GM19463 (cell line): ENCODE measurements at regions not wholly inside any gene's neighbourhood (a gene's known extent, or its start where the extent isn't known, plus 50 kb on each side); places are given as distances from the start of the nearest gene placed in this dataset.

Experiments
- ATAC-seq: cut with Tn5 transposase; IDR thresholded peaks from one replicate; pipeline ENCODE4 v1.9.1; 2021; ENCODE audit warnings: mild to moderate bottlenecking, moderate library complexity; ENCODE audit not compliant: unreplicated experiment

- ATAC-seq, result no peak
Observed at GRCh38 chr1:82640352-82640751, 839.6 kb downstream of the ADGRL2 start.

GRCh38 chr1:82634266-82634665, 833.5 kb downstream of the ADGRL2 start:
- ATAC-seq, result no peak

DNA sequence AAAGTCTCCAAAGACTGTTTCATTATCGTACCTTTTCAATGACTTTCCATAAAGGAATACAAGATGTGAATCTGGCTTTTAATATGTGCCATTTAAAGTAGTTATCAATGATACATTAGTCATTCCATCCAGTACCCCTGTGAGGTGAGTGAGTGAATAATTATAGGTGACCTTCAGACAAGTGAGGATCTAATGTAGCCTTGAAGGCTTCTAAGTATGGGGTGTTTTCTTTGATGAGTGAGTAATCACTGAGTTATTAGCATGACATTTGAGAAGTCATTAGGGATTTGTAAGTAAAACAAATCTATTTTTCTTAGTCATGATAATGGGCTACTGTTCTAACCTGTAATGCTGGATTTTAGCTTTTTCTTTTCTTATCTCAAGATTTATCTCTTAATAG, 831.4 kb downstream of the ADGRL2 start:
- ATAC-seq, result no peak

DNA sequence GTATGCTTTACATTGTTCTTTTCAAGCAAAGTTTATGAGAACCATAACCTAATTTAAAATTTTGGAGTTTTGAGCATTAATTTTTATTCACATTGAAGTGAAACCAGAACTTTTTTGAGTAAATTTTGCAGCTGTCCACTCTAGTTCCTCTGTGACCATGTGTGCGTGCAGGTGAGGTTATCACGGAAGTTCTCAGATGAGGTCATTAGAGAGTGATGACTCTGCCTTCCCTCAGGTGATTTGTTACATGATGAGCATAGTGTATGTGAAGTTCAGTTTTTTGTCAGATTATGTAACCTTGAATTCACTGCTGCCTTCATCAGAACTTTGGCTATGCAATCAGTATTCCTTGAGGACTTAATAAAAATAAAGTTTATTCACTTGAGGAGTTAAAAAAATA, 828.2 kb downstream of the ADGRL2 start:
- no peak for ATAC-seq

DNA sequence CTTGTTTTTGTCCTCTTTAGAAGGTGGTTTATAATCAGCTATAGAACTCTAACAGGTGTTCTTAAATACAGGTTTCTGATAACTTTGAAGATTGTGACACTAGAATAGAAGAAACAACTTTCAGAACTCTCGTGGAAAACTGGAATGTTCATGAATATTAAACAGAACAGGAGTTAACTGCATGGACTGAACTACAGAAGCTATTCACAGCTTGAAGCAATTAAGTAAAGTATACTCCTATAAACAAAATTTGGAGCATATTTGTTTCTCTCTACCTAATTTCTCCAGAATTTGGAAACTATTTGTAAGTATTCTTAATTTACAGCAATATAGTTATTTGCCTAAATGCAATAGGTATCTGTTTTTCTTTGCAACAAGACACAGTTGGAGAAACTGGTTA, 824.8 kb downstream of the ADGRL2 start:
- no peak for ATAC-seq

DNA sequence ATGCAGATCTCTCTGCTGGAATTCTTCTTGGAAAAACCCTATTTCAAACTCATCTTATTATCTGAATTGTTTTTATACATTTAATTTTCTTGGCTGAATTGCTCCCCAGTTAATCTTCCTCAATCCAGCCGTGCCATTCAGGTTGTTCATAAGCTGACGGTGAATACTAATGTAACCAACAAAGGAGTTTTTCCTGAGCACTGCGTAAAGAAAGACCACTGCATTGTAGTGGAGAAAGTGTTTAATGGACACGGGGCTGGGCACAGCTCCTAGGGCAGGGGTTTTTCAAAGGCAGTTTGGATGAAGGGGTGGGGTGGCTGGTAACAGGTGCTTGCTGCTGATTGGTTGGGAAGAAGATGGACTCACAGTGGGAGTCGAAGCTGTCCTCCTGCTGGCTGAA, 820.3 kb downstream of the ADGRL2 start:
- no peak for ATAC-seq

DNA sequence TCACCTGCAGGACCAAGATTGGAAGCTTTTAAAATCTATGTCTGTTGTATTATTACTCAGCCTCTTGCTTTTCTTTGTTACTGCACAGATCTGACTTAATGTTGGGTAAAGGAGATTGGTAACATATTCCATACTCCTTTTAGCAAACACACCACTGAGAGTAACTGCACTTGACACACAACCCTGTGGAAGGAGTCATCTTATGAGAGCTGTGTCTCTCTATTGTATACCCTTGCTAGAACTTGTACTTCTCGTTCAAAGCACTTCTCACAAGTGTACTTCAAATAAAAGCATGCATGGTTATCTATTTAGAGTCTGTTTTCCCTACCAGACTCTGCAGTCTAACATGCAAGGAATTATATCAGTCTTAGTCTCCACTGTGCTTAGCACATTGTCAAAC, 813.4 kb downstream of the ADGRL2 start:
- no peak for ATAC-seq

- no peak for ATAC-seq
Observed at GRCh38 chr1:82612986-82613385, 812.3 kb downstream of the ADGRL2 start.

GRCh38 chr1:82606546-82606945, 805.8 kb downstream of the ADGRL2 start:
- ATAC-seq, result no peak

DNA sequence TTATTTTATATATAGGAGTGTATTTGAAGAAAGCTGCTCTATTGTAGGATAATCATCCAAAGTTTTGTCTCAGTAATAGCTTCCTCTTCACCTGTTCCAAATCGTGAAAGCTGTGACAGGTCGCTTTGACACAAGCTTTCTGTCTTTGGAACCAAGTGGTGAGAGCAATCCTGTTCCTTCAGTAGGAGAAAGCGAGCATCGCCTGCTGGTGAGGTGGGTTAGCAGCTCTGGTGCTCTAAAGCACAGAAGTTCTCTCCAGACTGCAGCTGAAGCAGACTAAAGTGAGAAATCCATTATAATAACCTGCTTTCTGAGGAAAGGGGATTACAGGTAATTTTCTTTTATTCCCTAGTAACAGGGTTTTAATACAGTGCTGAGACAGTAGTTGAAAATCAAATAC, 803.8 kb downstream of the ADGRL2 start:
- no peak for ATAC-seq

DNA sequence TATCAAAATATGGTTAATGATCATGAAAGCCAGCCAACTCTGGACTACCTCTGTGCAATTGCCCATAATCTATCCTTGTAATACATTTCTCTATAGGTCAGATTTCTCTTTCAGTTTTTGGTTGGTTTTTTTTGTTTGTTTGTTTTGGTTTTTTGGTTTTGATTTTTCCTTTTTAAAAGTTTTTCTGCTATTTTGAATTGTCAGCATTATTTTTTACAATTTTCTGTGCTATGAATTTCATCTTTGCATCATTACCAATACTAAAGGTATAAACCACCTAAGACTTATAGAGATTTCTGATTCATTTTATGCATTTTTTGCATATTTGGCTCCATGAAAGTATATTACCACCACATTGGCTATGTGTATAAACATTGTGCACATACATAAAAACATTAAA, 799.6 kb downstream of the ADGRL2 start:
- no peak for ATAC-seq

DNA sequence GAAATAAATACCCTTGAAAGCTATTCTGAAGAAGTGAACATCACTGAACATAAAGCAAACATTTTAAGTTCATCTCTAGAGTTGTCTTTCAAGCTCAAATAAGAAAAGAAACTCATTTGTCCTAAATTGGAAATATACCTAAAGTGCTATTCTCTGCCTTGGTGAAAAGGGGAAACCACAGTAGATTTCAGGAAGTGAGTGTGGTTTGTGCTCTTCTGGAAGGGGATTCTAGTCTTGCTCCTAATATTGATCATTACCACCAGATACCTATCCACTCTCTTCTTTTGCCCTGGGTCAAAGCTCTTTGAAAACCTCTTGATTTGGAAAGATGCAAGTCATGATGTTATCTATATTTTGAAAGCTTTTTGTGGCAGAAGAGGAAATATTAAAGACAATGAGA, 798.1 kb downstream of the ADGRL2 start:
- ATAC-seq, result no peak

GRCh38 chr1:82598337-82598736, 797.6 kb downstream of the ADGRL2 start:
- no peak for ATAC-seq

DNA sequence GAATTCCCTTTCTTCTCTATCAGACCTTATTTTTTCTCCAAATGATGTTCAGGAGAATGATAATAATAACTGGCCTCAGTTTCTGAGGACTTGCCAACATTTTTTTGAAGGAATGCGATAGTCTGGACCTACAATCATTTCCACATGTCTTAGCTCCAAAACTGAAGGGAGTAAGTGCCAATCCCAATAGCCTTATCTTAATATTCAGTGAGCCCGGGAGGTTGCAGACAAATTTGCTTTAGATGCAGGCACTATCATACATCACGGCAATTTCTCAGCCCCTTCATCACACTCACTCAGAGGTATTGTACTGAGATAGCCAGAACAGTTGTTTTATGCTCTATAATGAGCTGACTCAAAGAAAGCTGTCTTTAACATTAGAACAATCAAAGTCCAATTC, 796.9 kb downstream of the ADGRL2 start:
- no peak for ATAC-seq

DNA sequence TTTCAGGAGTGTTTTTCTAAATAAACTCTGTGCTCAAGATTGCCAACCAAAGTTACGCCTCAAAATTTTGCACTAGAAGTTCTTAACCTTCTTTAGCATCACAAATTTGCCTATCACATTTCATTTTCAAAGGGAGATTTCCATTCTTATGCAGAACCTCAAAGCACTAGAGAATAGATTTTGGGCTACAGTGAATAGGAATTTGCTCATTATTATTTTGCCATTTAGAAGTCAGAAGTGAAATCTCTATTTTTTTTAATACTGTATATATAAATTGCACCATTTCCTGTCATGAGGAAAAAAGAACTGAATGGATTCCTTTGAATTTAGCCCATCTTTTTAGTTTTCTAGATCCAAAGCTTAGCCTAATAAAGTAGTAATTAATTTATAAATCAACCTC, 796.4 kb downstream of the ADGRL2 start:
- no peak for ATAC-seq

DNA sequence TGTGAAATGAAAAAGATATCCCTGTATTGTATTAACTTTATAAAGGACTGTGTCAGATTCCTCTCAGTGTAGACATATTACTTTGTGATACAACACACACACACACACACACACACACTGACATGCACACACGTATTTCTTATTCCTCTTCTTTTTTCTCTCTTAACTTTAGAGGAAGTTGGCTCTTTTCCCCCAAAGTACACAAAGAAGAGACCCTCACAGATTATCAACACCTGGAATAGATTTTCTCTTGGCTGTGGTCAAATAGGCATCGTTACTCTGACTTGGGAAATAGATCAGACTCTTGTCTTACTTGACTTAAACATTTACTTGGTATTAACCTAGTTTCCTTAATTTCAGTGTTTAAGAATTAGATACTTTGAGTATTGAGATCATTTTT, 792.8 kb downstream of the ADGRL2 start:
- no peak for ATAC-seq

GRCh38 chr1:82589588-82589987, 788.9 kb downstream of the ADGRL2 start:
- no peak for ATAC-seq

DNA sequence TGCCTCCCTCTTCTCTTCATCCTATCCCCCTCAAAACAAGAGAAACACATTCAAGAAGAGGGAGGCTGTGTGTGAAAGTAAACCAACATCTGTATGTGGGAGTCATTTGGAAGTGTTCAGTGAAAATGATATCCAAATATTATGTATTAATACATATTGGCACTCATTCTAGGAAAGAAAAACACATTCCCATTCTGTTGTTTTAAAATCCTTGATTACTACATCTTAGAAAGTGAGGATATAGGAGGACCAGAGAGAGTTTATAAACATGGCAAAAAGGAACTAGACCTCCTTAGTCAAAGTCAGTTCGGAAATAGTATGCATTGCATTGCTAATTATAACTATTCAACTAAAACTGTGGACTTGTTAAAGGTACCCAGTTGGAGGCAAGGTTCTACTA, 786.6 kb downstream of the ADGRL2 start:
- no peak for ATAC-seq

DNA sequence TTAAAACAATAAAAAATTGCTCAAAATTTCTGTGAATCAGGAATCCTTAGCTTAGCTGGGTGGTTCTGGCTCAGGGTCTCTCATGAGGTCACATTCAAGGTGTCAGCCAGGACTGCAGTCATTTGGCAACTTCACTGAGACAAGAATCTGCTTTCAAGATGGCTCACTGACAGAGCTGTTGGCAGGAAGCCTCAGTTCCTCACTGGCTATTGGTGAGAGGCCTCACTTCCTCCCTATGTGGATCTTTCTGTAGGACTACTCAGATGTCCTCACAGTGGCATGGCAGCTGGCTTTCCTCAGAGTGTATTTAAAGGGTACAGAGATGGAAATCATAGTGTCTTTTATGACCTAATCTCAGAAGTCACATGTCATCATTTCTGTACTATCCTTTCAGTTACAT, 785.7 kb downstream of the ADGRL2 start:
- no peak for ATAC-seq

- ATAC-seq, result no peak
Observed at GRCh38 chr1:82582347-82582746, 781.6 kb downstream of the ADGRL2 start.

- no peak for ATAC-seq
Observed at GRCh38 chr1:82578086-82578726, 777.5 kb downstream of the ADGRL2 start.

DNA sequence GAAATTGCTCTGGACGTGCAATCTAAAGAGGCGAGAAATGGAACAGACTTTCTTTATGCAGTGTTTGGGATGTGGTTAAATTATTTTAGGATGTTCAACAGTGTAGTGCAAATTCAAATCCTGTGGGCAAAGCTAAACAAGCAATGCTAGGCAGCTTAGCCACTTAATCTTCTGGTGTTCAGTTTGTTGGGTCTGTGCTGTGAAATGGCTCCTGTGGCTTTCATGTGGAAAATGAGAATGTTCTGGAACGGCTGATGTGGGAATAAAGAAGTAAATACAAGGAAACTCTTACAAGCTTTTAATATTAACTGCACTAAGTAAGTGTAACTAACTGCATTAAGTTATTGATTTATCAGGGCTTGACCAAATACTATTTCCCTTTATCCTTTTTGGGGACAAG, 766.6 kb downstream of the ADGRL2 start:
- ATAC-seq, result no peak

DNA sequence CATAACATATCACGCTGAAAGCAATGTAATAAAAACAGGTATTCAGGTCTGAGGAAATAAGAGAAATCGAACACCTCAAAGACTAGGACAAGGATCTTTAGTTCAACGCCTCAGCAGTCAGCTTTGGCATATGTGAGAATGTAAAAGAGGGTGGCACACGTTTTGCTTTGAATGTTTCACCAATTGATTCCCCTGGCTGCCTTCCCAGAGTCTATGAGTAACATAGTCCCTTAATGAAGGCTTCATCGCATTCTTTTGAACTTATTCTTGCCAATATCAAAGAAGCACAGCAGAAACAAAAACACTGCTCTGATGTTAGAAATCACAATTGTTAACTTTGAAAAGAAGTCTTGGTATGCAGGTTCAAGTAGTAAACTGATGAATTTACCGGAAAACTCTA, 764.8 kb downstream of the ADGRL2 start:
- ATAC-seq, result no peak

DNA sequence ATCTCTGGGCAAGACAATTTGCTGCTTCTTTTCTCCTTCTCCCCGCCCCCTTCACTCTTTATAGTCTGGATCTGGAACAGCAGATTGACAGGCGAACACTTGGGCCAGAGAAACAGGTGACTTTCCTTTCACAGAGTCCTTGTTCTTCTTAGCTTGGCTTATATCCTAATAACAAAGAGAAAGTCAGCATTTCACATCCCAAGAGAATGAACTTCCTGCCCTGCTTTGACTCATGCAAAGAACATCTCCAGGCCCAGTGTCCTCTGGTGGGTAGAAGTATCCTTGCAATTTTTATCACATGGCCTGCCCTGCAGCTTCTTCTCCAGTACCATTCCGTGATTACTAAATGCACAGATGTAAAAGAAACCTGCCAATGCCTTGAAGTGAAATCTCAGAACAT, 764.4 kb downstream of the ADGRL2 start:
- ATAC-seq, result no peak
